ENCODE measurements at regions not wholly inside any gene's neighbourhood (a gene's known extent, or its start where the extent isn't known, plus 50 kb on each side); places are given as distances from the start of the nearest gene placed in this dataset.

DNA sequence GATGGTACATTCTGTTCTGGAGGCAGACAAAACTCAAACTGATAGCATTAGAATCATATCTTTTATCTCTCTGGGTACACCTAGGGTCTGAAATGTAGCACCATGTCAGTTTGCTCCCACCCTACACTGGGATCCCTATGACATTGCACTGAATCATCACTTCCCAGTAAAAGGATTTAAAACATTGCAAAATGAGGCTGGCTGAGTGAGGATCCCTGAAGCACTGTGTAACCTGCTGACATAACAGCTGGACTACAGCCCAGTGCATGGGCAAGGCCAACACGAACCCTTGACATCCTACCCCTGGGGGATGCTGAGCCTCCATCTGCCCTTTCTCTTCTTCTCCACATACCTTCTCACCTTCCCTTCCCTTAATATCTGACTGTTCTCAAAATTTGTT, 253.2 kb downstream of the TTC32 start:
- TF ChIP-seq CTCF (IDR thresholded peaks at IDR 0.05): no peak
- TF ChIP-seq POLR2A (IDR thresholded peaks at IDR 0.05): no peak
- TF ChIP-seq EP300 (IDR thresholded peaks at IDR 0.05): no peak
- peak in 1 of 2 donors; percentile 47 for TF ChIP-seq POLR2AphosphoS5 (IDR thresholded peaks at IDR 0.05)

All from upper lobe of left lung (tissue), 4 donors.